Renal pelvis (tissue), 1 donor: ENCODE measurements at regions not wholly inside any gene's neighbourhood (a gene's known extent, or its start where the extent isn't known, plus 50 kb on each side); places are given as distances from the start of the nearest gene placed in this dataset.
A peak's percentile ranks its signal among the peaks of the same experiment; 100 is the strongest.

Experiments used
- DNase-seq: peaks from one replicate; pipeline ENCODE4 v3.0.0-alpha.2; 2013

GRCh38 chr18:72470391-72470790 lies 73.8 kb downstream of the CBLN2 start:
- DNase-seq: no peak

- no peak for DNase-seq
Observed at GRCh38 chr18:72468021-72468710, 76.0 kb downstream of the CBLN2 start.

DNA sequence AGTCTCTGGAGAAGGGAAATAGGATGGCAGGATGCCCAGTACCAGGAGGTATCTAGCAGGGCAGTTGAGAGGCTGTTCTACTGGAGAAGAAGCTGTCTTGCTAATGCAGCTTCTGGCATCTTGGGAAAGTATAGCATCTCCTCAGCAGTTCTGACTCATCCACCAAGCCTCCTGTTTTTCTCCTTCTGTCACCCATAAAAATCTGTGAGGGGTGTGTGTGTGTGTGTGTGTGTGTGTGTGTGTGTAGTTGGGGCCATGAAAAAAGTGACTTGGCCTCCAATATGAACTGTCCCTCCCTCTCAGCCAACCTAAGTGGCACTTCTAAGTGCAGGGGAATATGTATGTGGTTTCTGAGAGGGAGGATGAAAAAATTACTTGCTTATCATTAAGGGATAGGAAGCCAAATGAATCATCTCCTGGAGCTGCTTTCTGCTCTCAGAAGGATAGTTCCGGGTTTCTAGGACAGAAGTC lies 83.9 kb downstream of the CBLN2 start:
- DNase-seq: no peak

GRCh38 chr18:72458271-72458670 lies 85.9 kb downstream of the CBLN2 start:
- no peak for DNase-seq

DNA sequence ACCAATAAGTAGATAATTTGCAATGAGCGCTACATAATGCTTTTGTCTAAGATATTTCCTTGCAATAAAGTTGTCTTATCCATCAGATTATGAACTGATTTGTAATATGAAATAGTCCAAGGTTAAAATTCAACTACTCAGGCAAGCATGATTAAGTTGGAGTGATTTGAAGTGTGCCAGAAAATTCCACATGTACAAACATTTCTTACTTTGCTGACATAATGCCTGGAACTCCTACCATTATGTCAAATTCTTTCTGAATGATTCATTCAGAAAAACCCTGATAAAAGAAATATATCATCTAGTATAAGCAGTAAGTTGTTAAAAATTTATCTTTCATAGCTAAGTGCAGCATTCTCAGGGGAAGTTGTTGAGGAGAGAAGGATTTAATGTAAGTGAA lies 87.3 kb downstream of the CBLN2 start:
- no peak for DNase-seq

DNA sequence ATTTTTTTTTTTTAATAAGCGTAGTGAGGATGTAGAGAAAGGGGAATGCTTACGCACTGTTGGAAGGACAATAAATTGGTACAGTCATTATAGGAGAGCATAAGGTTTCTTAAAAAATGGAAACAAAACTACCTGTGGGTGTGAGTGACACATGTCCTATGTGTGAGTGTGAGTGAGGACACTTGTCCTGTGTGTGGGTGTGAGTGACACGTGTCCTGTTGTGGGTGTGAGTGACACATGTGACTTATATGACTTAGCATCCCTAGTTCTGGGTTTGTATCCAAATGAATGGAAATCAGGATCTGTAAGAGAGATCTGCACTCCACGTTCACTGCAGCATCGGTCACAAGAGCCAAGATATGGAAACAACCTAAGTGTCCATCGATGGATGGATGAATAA lies 91.8 kb downstream of the CBLN2 start:
- no peak for DNase-seq

GRCh38 chr18:72444798-72445155 lies 99.4 kb downstream of the CBLN2 start:
- DNase-seq: no peak

- no peak for DNase-seq
Observed at GRCh38 chr18:72444111-72444797, 99.9 kb downstream of the CBLN2 start.

- no peak for DNase-seq
Observed at GRCh38 chr18:72436401-72436800, 107.7 kb downstream of the CBLN2 start.

GRCh38 chr18:72433756-72434155 lies 110.4 kb downstream of the CBLN2 start:
- no peak for DNase-seq

- no peak for DNase-seq
Observed at GRCh38 chr18:72427721-72428120, 116.4 kb downstream of the CBLN2 start.

DNA sequence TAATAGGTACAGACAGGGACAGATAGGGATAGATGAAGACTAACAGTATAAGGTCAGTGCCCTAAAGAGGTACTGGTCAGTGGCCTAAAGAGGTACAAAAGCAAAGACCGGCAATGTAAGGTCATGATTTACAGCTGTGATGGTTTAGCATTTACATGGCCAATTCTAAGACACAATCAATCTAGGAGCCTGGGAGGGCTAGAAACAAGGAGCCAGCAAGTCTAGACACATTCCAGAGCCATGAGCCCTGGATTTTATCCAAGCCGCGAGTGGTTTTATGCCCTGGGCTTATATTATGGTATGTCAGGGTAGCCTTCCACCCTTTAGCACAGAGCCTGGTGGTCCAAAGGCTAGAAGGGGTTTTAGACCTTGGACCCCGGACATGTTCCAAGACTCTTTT lies 124.2 kb downstream of the CBLN2 start:
- no peak for DNase-seq

- DNase-seq: no peak
Observed at GRCh38 chr18:72412927-72413326, 131.2 kb downstream of the CBLN2 start.

GRCh38 chr18:72411261-72411660 lies 132.9 kb downstream of the CBLN2 start:
- no peak for DNase-seq

DNA sequence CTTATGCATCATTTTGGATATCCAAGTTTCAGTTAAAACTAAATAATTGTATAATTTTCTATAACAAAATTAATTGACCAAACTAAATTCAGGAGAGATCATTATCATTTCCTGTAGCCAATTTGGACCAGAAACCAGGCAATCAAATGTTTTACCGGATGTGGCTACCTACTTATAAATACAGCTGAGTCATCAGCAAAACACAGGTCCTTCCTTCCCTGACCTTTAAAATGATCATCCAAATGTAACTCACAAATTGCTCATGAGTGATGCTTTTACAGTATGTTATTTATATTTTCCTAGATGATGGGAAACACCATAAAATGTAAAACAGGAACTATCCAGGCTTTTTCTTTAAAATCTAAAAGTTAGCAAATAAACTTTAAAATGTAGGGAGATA lies 133.7 kb downstream of the CBLN2 start:
- no peak for DNase-seq

- DNase-seq: no peak
Observed at GRCh38 chr18:72409903-72410302, 134.2 kb downstream of the CBLN2 start.

GRCh38 chr18:72407048-72407447 lies 137.1 kb downstream of the CBLN2 start:
- no peak for DNase-seq

DNA sequence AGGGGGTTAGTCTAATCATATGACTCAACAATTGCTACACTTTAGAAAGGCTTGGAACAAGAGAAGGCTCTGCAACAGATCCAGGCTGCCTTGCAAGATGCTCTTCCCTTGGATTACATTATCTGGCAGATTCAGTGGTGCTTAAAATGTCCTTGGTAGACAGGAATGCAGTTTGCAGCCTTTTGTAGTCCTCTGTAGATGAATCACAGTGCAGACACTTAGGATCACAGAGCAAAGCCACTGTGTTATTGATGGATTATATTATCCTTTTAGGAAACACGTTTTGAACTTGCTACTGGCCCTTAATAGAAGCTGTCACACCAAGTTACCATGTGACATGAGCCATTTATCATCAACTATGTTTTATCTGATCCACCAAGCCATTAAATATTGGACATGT lies 152.2 kb downstream of the CBLN2 start:
- DNase-seq: no peak

DNA sequence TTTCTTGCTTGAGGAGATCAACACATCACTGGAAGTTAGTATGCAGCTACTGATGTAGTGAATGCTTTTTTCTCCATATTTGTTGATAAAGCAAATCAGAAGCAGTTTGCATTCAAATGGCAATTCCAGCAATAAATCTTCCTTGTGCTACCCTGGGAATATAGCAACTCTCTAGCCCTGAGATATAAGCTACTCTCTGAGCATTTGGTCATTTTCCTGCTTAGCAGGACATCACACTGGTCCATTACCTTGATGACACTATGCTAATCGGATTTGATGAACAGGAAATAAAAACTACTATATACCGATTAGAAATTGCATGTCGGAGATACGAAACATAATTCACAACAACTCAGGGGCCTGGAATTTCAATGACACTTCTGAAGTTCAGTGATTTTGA lies 152.7 kb downstream of the CBLN2 start:
- DNase-seq: no peak

DNA sequence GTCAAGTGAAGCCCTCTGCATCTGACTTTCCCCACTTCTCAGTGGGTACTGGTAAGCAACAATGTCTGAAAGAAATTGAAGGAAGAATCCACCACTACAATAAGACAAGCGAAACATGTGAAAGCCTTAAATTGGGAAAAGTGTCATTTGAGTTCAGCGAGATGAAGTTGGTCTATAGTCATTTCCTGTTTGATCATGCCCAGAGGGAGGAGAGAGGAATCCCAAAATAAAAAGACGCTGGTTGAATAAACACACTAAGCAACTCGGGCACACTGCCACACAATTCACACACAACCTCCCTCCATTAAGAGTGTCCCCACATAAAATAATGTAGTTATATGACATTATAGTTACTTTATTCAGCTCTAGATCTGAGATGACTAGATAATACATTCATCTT lies 166.1 kb downstream of the CBLN2 start:
- no peak for DNase-seq

DNA sequence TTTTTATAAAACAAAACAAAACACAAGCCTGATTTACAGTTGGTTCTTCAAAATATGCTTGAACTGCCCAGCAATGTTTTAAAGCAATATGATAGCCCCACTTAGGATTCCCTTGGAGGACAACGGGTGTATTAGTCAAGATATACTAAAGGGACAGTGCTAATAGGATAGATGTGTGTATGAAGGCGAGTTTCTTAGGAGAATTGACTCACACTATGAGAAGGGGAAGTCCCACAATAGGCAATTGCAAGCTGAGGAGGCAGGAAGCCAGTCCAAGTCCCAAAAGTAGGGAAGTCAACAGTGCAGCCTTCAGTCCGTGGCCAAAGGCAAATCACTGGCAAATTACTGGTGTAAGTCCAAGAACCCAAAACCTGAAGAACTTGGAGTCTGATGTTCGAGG lies 167.9 kb downstream of the CBLN2 start:
- no peak for DNase-seq

GRCh38 chr18:72375618-72376017 lies 168.5 kb downstream of the CBLN2 start:
- DNase-seq: peak; percentile 3

- DNase-seq: no peak
Observed at GRCh38 chr18:72372076-72372475, 172.1 kb downstream of the CBLN2 start.

- DNase-seq: no peak
Observed at GRCh38 chr18:72368308-72368707, 175.8 kb downstream of the CBLN2 start.
